IMR-90 (cell line): ENCODE measurements at regions not wholly inside any gene's neighbourhood (a gene's known extent, or its start where the extent isn't known, plus 50 kb on each side); places are given as distances from the start of the nearest gene placed in this dataset.

Experiments
- ATAC-seq: fragments of 200-7000 bp; cut with Tn5 transposase; 2 replicates; pipeline ENCODE4 v1.9.1; 2020; ENCODE audit warnings: low read depth, mild to moderate bottlenecking, moderate library complexity
- BruUV-seq: library from RNA; stranded (reverse); fragments of 400-500 nt; replicated peaks from 2 replicates; lab custom pipeline; 2021; lab: Mats Ljungman, UMichigan
- CTCF ChIA-PET: fragments of 300-600 bp; formaldehyde crosslinking; extraction: SDS; loops from one replicate; lab custom pipeline; 2021; ENCODE audit warnings: antibody characterized with exemption; lab: Yijun Ruan, JAX
- POLR2A ChIA-PET: fragments of 300-600 bp; sonication (Branson Sonifier 250); formaldehyde crosslinking; loops from one replicate; lab custom pipeline; 2022; ENCODE audit warnings: antibody characterized with exemption; ENCODE audit not compliant: unreplicated experiment; lab: Charles Lee
- DNase-seq: peaks from one replicate; pipeline ENCODE4 v3.0.0; 2013
- H2AFZ ChIP-seq: replicated peaks from 2 replicates; pipeline ENCODE3; 2013; ENCODE audit warnings: low read length, mild to moderate bottlenecking; ENCODE audit not compliant: poor library complexity
- H2AK5ac ChIP-seq: 2 replicates; pipeline ENCODE4 v1.6.1; 2013; ENCODE audit warnings: low read depth, low read length, inconsistent platforms
- H2AK9ac ChIP-seq: replicated peaks from 2 replicates; pipeline ENCODE3; 2013; ENCODE audit warnings: mild to moderate bottlenecking, low read depth, low read length, moderate library complexity; ENCODE audit not compliant: poor library complexity
- H2BK120ac ChIP-seq: 2 replicates; pipeline ENCODE4 v1.6.1; 2013; ENCODE audit warnings: low read depth, low read length, inconsistent platforms
- H2BK15ac ChIP-seq: 3 replicates; pipeline ENCODE4 v1.6.1; 2013; ENCODE audit warnings: low read depth, low read length, inconsistent platforms
- H2BK20ac ChIP-seq: 2 replicates; pipeline ENCODE4 v1.6.1; 2013; ENCODE audit warnings: low read depth, mild to moderate bottlenecking, inconsistent platforms, low read length, moderate library complexity
- H2BK5ac ChIP-seq: 2 replicates; pipeline ENCODE4 v1.6.1; 2013; ENCODE audit warnings: mild to moderate bottlenecking, low read depth, low read length, inconsistent platforms; ENCODE audit not compliant: poor library complexity, severe bottlenecking
- H3K14ac ChIP-seq: replicated peaks from 2 replicates; pipeline ENCODE4 v1.6.1; 2013; ENCODE audit warnings: low read depth, low read length, inconsistent platforms
- H3K18ac ChIP-seq: 2 replicates; pipeline ENCODE4 v1.6.1; 2013; ENCODE audit warnings: low read depth, low read length, control low read depth
- H3K23ac ChIP-seq: 2 replicates; pipeline ENCODE4 v1.6.1; 2013; ENCODE audit warnings: low read depth, low read length, inconsistent platforms
- H3K27ac ChIP-seq: 2 replicates; pipeline ENCODE4 v1.5.1; 2013; ENCODE audit warnings: mild to moderate bottlenecking, control low read depth, low read length; ENCODE audit not compliant: insufficient read depth
- H3K27me3 ChIP-seq: 2 replicates; pipeline ENCODE4 v1.6.1; 2013; ENCODE audit warnings: low read length; ENCODE audit not compliant: control insufficient read depth, insufficient read depth
- H3K36me3 ChIP-seq: 2 replicates; pipeline ENCODE4 v1.6.1; 2013; ENCODE audit warnings: low read length, mixed read lengths; ENCODE audit not compliant: control insufficient read depth, insufficient read depth
- H3K4ac ChIP-seq: 2 replicates; pipeline ENCODE4 v1.6.1; 2013; ENCODE audit warnings: low read depth, low read length, inconsistent platforms
- H3K4me1 ChIP-seq: 2 replicates; pipeline ENCODE4 v1.6.1; 2013; ENCODE audit warnings: low read length, mixed read lengths; ENCODE audit not compliant: control insufficient read depth, insufficient read depth
- H3K4me2 ChIP-seq: 2 replicates; pipeline ENCODE4 v1.6.1; 2013; ENCODE audit warnings: low read depth, mild to moderate bottlenecking, control low read depth, low read length, moderate library complexity
- H3K4me3 ChIP-seq: 2 replicates; pipeline ENCODE4 v1.5.1; 2013; ENCODE audit warnings: low read depth, mild to moderate bottlenecking, control low read depth, low read length, moderate library complexity; ENCODE audit not compliant: insufficient read depth
- H3K56ac ChIP-seq: 2 replicates; pipeline ENCODE4 v1.6.1; 2013; ENCODE audit warnings: low read length, inconsistent platforms; ENCODE audit not compliant: insufficient read depth; ENCODE audit errors: extremely low read depth
- H3K79me1 ChIP-seq, 2 experiments: 2 replicates each; pipeline ENCODE4 v1.6.1; 2013; ENCODE audit warnings: low read length in 2 of 2, inconsistent platforms in 1 of 2, low read depth in 1 of 2
- H3K9ac ChIP-seq: 2 replicates; pipeline ENCODE4 v1.6.1; 2013; ENCODE audit warnings: low read depth, low read length, control low read depth
- H3K9me1 ChIP-seq: 2 replicates; pipeline ENCODE4 v1.6.1; 2013; ENCODE audit warnings: low read length, inconsistent platforms; ENCODE audit not compliant: insufficient read depth
- H3K9me3 ChIP-seq: 2 replicates; pipeline ENCODE4 v1.6.1; 2013; ENCODE audit warnings: low read length; ENCODE audit not compliant: control insufficient read depth, insufficient read depth
- H4K20me1 ChIP-seq: 2 replicates; pipeline ENCODE4 v1.6.1; 2013; ENCODE audit warnings: low read length, inconsistent platforms; ENCODE audit not compliant: insufficient read depth
- H4K5ac ChIP-seq: 2 replicates; pipeline ENCODE4 v1.6.1; 2013; ENCODE audit warnings: mild to moderate bottlenecking, low read depth, low read length, control low read depth
- H4K8ac ChIP-seq, 2 experiments: 2 replicates each; pipeline ENCODE4 v1.6.1; 2013; ENCODE audit warnings: low read depth in 2 of 2, low read length in 2 of 2, control low read depth in 1 of 2, inconsistent platforms in 1 of 2
- H4K91ac ChIP-seq: 2 replicates; pipeline ENCODE4 v1.6.1; 2013; ENCODE audit warnings: low read depth, low read length, inconsistent platforms; ENCODE audit not compliant: insufficient read depth
- BHLHE40 ChIP-seq: fragments of 150-350 bp; IDR thresholded peaks from 2 replicates; pipeline ENCODE4 v1.6.1; 2016; ENCODE audit warnings: mild to moderate bottlenecking, low read depth, low read length
- CEBPB ChIP-seq: IDR thresholded peaks from 2 replicates; pipeline ENCODE4 v1.6.1; 2012; ENCODE audit warnings: low read depth, low read length, improper control_type of control experiment
- CHD1 ChIP-seq: IDR thresholded peaks from 2 replicates; pipeline ENCODE4 v1.6.1; 2012; ENCODE audit warnings: low read depth, low read length, improper control_type of control experiment
- FOS ChIP-seq: fragments of 150-350 bp; IDR thresholded peaks from 2 replicates; pipeline ENCODE4 v1.6.1; 2016; ENCODE audit warnings: low read depth, low read length
- MAFK ChIP-seq: IDR thresholded peaks from 2 replicates; pipeline ENCODE4 v1.6.1; 2012; ENCODE audit warnings: low read depth, low read length, improper control_type of control experiment
- MAZ ChIP-seq: IDR thresholded peaks from 2 replicates; pipeline ENCODE4 v1.6.1; 2012; ENCODE audit warnings: low read depth, mild to moderate bottlenecking, low read length, improper control_type of control experiment, moderate library complexity, borderline replicate concordance
- MXI1 ChIP-seq: IDR thresholded peaks from 2 replicates; pipeline ENCODE4 v1.6.1; 2012; ENCODE audit warnings: low read depth, mild to moderate bottlenecking, low read length, moderate library complexity, borderline replicate concordance
- NFE2L2 ChIP-seq: fragments of 150-350 bp; IDR thresholded peaks from 2 replicates; pipeline ENCODE4 v1.6.1; 2016; ENCODE audit warnings: low read depth, mild to moderate bottlenecking, low read length
- POLR2A ChIP-seq: IDR thresholded peaks from 2 replicates; pipeline ENCODE4 v1.6.1; 2012; ENCODE audit warnings: mild to moderate bottlenecking, low read depth, low read length
- RAD21 ChIP-seq: IDR thresholded peaks from 2 replicates; pipeline ENCODE4 v1.6.1; 2012; ENCODE audit warnings: low read length, improper control_type of control experiment
- RCOR1 ChIP-seq: IDR thresholded peaks from 2 replicates; pipeline ENCODE4 v1.6.1; 2012; ENCODE audit warnings: mild to moderate bottlenecking, low read length, improper control_type of control experiment; ENCODE audit not compliant: insufficient replicate concordance
- RFX5 ChIP-seq: IDR thresholded peaks from 2 replicates; pipeline ENCODE4 v1.8.0; 2012; ENCODE audit warnings: low read depth, mild to moderate bottlenecking, low read length, moderate library complexity
- SMC3 ChIP-seq: fragments of 150-350 bp; IDR thresholded peaks from 2 replicates; pipeline ENCODE4 v1.6.1; 2016; ENCODE audit warnings: low read depth, mild to moderate bottlenecking, antibody characterized with exemption, low read length, moderate library complexity
- WGBS, 2 experiments: methylation state at CpG; one replicate each; pipeline versions ENCODE4 v1.1.5 to v1.1.7; 2013; ENCODE audit warnings: missing lambda C conversion rate in 2 of 2; ENCODE audit not compliant: insufficient read length in 1 of 2; ENCODE audit errors: extremely low coverage in 2 of 2; 5-methylcytosine and 5-hydroxymethylcytosine counted together
- dilution Hi-C: fragments of 300-500 bp; cut with HindIII; formaldehyde crosslinking; loops from one replicate; pipeline ENCODE4 v1.14.3; 2018; ENCODE audit warnings: low sequenced_read_pairs; ENCODE audit not compliant: unreplicated experiment
- in situ Hi-C: fragments of 300-500 bp; cut with MboI; formaldehyde crosslinking; loops from 3 replicates; pipeline ENCODE4 v1.14.3; 2019; ENCODE audit warnings: low sequenced_read_pairs, inconsistent platforms, mixed read lengths
- intact Hi-C: fragments of 100-400 bp; cut with micrococcal nuclease; formaldehyde crosslinking; loops from 2 replicates; pipeline ENCODE4 v1.10.0; 2022
- TF ChIP-seq, protein P1 (sequence below): fragments of 150-350 bp; IDR thresholded peaks from 2 replicates; pipeline ENCODE4 v1.6.1; 2016; ENCODE audit warnings: low read depth, mild to moderate bottlenecking, low read length, moderate library complexity, borderline replicate concordance
- TF ChIP-seq, protein P2 (sequence below): fragments of 150-350 bp; IDR thresholded peaks from 2 replicates; pipeline ENCODE4 v1.6.1; 2017; ENCODE audit warnings: mild to moderate bottlenecking, antibody characterized with exemption, low read length, low read depth
- TF ChIP-seq, protein P3 (sequence below): conservative IDR thresholded peaks from 2 replicates; pipeline ENCODE4 v1.5.1; 2012; ENCODE audit warnings: mild to moderate bottlenecking, low read depth, low read length, improper control_type of control experiment

DNA sequence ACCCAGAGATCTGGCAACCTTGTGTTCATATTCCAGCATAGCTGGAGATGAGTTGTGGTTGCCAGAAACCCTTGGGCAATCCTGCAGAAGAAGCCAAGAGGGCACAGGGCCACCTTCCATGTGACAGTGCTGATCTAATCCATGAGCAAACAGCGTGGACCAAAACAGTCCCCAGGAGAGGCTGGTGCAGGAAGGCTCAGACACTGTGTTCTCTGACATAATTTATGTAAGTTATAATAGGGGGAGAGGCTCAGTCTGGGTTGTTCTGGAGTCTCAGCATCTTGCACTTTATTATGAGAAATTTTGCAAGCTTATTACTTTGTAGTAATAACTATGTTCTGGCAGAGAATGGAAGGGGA lies 273.9 kb downstream of the HAPSTR1 start:
- Histone ChIP-seq H3K36me3 (no peaks in the 10 kb centered on the region), H2AK5ac (no peak overlapping the region), H3K18ac (no peak overlapping the region), H2BK5ac (no peak overlapping the region), H4K20me1 (no peaks in the 10 kb centered on the region), H3K9me3 (peaks cover 6% of the 10 kb centered on the region), H3K9me1 (no peaks in the 10 kb centered on the region), H3K4ac (no peak overlapping the region), H2BK120ac (no peak overlapping the region), H4K91ac (no peak overlapping the region), H3K4me1 (no peaks in the 10 kb centered on the region), H2AFZ (no peak overlapping the region), H2BK20ac (no peak overlapping the region), H3K14ac (no peak overlapping the region), H3K23ac (no peak overlapping the region), H3K56ac (no peak overlapping the region), H3K79me1 (no peaks in the 10 kb centered on the region), H3K9ac (no peak overlapping the region), H3K27ac (no peak overlapping the region), H2BK15ac (no peak overlapping the region), H4K8ac (no peak overlapping the region), H2AK9ac (no peak overlapping the region), H3K4me3 (no peak overlapping the region), H3K4me2 (no peak overlapping the region), H3K27me3 (no peaks in the 10 kb centered on the region), H4K5ac (no peak overlapping the region)
- TF ChIP-seq MAFK (no peak), MAZ (no peak), CHD1 (no peak), SMC3 (no peak), NFE2L2 (no peak), CEBPB (no peak), POLR2A (no peak), RCOR1 (no peak), BHLHE40 (no peak), FOS (no peak), MXI1 (no peak), RAD21 (no peak), RFX5 (no peak)
- TF ChIP-seq, protein P1, sequence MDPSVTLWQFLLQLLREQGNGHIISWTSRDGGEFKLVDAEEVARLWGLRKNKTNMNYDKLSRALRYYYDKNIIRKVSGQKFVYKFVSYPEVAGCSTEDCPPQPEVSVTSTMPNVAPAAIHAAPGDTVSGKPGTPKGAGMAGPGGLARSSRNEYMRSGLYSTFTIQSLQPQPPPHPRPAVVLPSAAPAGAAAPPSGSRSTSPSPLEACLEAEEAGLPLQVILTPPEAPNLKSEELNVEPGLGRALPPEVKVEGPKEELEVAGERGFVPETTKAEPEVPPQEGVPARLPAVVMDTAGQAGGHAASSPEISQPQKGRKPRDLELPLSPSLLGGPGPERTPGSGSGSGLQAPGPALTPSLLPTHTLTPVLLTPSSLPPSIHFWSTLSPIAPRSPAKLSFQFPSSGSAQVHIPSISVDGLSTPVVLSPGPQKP, result no peak
- TF ChIP-seq, protein P2, sequence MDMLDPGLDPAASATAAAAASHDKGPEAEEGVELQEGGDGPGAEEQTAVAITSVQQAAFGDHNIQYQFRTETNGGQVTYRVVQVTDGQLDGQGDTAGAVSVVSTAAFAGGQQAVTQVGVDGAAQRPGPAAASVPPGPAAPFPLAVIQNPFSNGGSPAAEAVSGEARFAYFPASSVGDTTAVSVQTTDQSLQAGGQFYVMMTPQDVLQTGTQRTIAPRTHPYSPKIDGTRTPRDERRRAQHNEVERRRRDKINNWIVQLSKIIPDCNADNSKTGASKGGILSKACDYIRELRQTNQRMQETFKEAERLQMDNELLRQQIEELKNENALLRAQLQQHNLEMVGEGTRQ, result no peak
- TF ChIP-seq, protein P3, sequence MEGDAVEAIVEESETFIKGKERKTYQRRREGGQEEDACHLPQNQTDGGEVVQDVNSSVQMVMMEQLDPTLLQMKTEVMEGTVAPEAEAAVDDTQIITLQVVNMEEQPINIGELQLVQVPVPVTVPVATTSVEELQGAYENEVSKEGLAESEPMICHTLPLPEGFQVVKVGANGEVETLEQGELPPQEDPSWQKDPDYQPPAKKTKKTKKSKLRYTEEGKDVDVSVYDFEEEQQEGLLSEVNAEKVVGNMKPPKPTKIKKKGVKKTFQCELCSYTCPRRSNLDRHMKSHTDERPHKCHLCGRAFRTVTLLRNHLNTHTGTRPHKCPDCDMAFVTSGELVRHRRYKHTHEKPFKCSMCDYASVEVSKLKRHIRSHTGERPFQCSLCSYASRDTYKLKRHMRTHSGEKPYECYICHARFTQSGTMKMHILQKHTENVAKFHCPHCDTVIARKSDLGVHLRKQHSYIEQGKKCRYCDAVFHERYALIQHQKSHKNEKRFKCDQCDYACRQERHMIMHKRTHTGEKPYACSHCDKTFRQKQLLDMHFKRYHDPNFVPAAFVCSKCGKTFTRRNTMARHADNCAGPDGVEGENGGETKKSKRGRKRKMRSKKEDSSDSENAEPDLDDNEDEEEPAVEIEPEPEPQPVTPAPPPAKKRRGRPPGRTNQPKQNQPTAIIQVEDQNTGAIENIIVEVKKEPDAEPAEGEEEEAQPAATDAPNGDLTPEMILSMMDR, result no peak
- in situ Hi-C loops (no loop called here), dilution Hi-C loops (no loop called here), intact Hi-C loops (no loop called here)
- 0% methylated on average over 1 of the region's 1 CpG; no CpG with 5 or more reads in 1 of the 2 experiments for WGBS, 2 experiments
- ATAC-seq (no peak), DNase-seq (no peak)
- POLR2A ChIA-PET, result no interaction called here
- BruUV-seq, result no TSS peak
- CTCF ChIA-PET, result no interaction called here
